CD4-positive, alpha-beta T cell treated with Interleukin-4 for 4 hours (primary cell): ENCODE measurements at regions not wholly inside any gene's neighbourhood (a gene's known extent, or its start where the extent isn't known, plus 50 kb on each side); places are given as distances from the start of the nearest gene placed in this dataset.
A peak's percentile ranks its signal among the peaks of the same experiment; 100 is the strongest.
"Not testable (repeated sequence)": the region's sequence is repeated elsewhere in the genome, so short reads cannot be mapped to it uniquely, and the experiment has no call there.

Experiments
- DNase-seq: peaks from one replicate; pipeline ENCODE4 v3.0.0-alpha.2; 2020

- no peak for DNase-seq
Measured at GRCh38 chr5:62825623-62826220, 247.1 kb downstream of the LRRC70 start.

- DNase-seq: no peak
Measured at GRCh38 chr5:62824936-62825335, 246.3 kb downstream of the LRRC70 start.

- DNase-seq: not testable (repeated sequence)
Measured at GRCh38 chr5:62817043-62817442, 238.4 kb downstream of the LRRC70 start.

- no peak for DNase-seq
Measured at GRCh38 chr5:62814991-62815390, 236.4 kb downstream of the LRRC70 start.

- DNase-seq: no peak
Measured at GRCh38 chr5:62812621-62813255, 234.1 kb downstream of the LRRC70 start.

- not testable (repeated sequence) for DNase-seq
Measured at GRCh38 chr5:62804819-62805218, 226.2 kb downstream of the LRRC70 start.

- DNase-seq: no peak
Measured at GRCh38 chr5:62795926-62796325, 217.3 kb downstream of the LRRC70 start.

GRCh38 chr5:62794456-62794855 lies 215.8 kb downstream of the LRRC70 start:
- DNase-seq: no peak

GRCh38 chr5:62791059-62791458 lies 212.4 kb downstream of the LRRC70 start:
- DNase-seq: no peak

- no peak for DNase-seq
Measured at GRCh38 chr5:62790348-62790747, 211.7 kb downstream of the LRRC70 start.

- DNase-seq: no peak
Measured at GRCh38 chr5:62786099-62786498, 207.5 kb downstream of the LRRC70 start.

GRCh38 chr5:62785588-62785987 lies 207.0 kb downstream of the LRRC70 start:
- DNase-seq: no peak

GRCh38 chr5:62783374-62784057 lies 204.9 kb downstream of the LRRC70 start:
- DNase-seq: no peak

GRCh38 chr5:62780888-62781287 lies 202.3 kb downstream of the LRRC70 start:
- DNase-seq: no peak

GRCh38 chr5:62780230-62780629 lies 201.6 kb downstream of the LRRC70 start:
- no peak for DNase-seq

GRCh38 chr5:62779010-62779422 lies 200.4 kb downstream of the LRRC70 start:
- DNase-seq: peak; percentile 37

- no peak for DNase-seq
Measured at GRCh38 chr5:62778316-62779009, 199.8 kb downstream of the LRRC70 start.

GRCh38 chr5:62777081-62777480 lies 198.5 kb downstream of the LRRC70 start:
- not testable (repeated sequence) for DNase-seq

GRCh38 chr5:62776592-62776991 lies 198.0 kb downstream of the LRRC70 start:
- DNase-seq: not testable (repeated sequence)

- no peak for DNase-seq
Measured at GRCh38 chr5:62773460-62773859, 194.8 kb downstream of the LRRC70 start.

- DNase-seq: no peak
Measured at GRCh38 chr5:62771341-62771740, 192.7 kb downstream of the LRRC70 start.

- DNase-seq: no peak
Measured at GRCh38 chr5:62767650-62768049, 189.0 kb downstream of the LRRC70 start.

GRCh38 chr5:62767077-62767476 lies 188.5 kb downstream of the LRRC70 start:
- DNase-seq: no peak

GRCh38 chr5:62762503-62762902 lies 183.9 kb downstream of the LRRC70 start:
- no peak for DNase-seq
